Panc1 (cell line): ENCODE measurements at regions not wholly inside any gene's neighbourhood (a gene's known extent, or its start where the extent isn't known, plus 50 kb on each side); places are given as distances from the start of the nearest gene placed in this dataset.

Experiments used
- POLR2AphosphoS5 ChIP-seq: IDR thresholded peaks from 2 replicates; pipeline ENCODE4 v1.6.1; 2012; ENCODE audit warnings: mild to moderate bottlenecking, low read depth, low read length, moderate library complexity
- SIN3A ChIP-seq: IDR thresholded peaks from 2 replicates; pipeline ENCODE4 v1.6.1; 2012; ENCODE audit warnings: low read depth, mild to moderate bottlenecking, low read length, moderate library complexity, borderline replicate concordance; ENCODE audit not compliant: insufficient read depth
- TCF7L2 ChIP-seq: IDR thresholded peaks from 2 replicates; pipeline ENCODE4 v1.6.1; 2011; ENCODE audit warnings: mild to moderate bottlenecking, low read depth, low read length, inconsistent platforms
- TF ChIP-seq, protein P1 (sequence below): fragments of 450-650 bp; IDR thresholded peaks from 2 replicates; pipeline ENCODE4 v1.5.1; 2017; ENCODE audit warnings: mild to moderate bottlenecking
- TF ChIP-seq, protein P2 (sequence below), 2 experiments: IDR thresholded peaks; 2 replicates each; pipeline ENCODE4 v1.6.1; 2011 to 2012; ENCODE audit warnings: low read depth in 2 of 2, control low read depth in 1 of 2, low read length in 1 of 2, mild to moderate bottlenecking in 1 of 2, moderate library complexity in 1 of 2; ENCODE audit not compliant: insufficient read depth in 1 of 2

DNA sequence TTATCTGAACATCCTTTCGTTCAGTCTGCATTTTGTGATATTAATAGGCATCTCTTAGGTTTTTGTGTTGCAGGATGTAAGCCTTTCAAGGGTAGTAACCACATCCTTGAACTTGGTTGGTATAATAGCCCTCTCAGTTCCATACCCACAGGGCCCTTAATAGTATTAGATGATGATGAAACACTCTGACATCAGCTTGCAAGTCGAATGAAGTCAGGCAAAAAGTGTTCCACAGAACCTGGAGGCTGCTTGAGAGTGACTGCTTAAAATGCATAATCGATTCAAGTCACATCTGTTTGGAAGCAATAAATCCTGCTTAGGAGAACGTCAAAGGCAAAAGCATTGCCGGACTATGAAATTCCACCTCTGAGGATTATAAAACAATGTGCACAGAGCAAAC is 415.6 kb upstream of the KAZN start:
- no peak for TF ChIP-seq POLR2AphosphoS5
- no peak for TF ChIP-seq SIN3A
- TF ChIP-seq, protein P1, sequence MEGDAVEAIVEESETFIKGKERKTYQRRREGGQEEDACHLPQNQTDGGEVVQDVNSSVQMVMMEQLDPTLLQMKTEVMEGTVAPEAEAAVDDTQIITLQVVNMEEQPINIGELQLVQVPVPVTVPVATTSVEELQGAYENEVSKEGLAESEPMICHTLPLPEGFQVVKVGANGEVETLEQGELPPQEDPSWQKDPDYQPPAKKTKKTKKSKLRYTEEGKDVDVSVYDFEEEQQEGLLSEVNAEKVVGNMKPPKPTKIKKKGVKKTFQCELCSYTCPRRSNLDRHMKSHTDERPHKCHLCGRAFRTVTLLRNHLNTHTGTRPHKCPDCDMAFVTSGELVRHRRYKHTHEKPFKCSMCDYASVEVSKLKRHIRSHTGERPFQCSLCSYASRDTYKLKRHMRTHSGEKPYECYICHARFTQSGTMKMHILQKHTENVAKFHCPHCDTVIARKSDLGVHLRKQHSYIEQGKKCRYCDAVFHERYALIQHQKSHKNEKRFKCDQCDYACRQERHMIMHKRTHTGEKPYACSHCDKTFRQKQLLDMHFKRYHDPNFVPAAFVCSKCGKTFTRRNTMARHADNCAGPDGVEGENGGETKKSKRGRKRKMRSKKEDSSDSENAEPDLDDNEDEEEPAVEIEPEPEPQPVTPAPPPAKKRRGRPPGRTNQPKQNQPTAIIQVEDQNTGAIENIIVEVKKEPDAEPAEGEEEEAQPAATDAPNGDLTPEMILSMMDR: no peak
- TF ChIP-seq, protein P2, sequence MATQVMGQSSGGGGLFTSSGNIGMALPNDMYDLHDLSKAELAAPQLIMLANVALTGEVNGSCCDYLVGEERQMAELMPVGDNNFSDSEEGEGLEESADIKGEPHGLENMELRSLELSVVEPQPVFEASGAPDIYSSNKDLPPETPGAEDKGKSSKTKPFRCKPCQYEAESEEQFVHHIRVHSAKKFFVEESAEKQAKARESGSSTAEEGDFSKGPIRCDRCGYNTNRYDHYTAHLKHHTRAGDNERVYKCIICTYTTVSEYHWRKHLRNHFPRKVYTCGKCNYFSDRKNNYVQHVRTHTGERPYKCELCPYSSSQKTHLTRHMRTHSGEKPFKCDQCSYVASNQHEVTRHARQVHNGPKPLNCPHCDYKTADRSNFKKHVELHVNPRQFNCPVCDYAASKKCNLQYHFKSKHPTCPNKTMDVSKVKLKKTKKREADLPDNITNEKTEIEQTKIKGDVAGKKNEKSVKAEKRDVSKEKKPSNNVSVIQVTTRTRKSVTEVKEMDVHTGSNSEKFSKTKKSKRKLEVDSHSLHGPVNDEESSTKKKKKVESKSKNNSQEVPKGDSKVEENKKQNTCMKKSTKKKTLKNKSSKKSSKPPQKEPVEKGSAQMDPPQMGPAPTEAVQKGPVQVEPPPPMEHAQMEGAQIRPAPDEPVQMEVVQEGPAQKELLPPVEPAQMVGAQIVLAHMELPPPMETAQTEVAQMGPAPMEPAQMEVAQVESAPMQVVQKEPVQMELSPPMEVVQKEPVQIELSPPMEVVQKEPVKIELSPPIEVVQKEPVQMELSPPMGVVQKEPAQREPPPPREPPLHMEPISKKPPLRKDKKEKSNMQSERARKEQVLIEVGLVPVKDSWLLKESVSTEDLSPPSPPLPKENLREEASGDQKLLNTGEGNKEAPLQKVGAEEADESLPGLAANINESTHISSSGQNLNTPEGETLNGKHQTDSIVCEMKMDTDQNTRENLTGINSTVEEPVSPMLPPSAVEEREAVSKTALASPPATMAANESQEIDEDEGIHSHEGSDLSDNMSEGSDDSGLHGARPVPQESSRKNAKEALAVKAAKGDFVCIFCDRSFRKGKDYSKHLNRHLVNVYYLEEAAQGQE (IDR thresholded peaks at IDR 0.05; ENCODE audit: insufficient read depth in 1 of 2, low read depth in 2 of 2, low read length in 1 of 2): no peak
- no peak for TF ChIP-seq TCF7L2
